ENCODE measurements at regions not wholly inside any gene's neighbourhood (a gene's known extent, or its start where the extent isn't known, plus 50 kb on each side); places are given as distances from the start of the nearest gene placed in this dataset.

DNA sequence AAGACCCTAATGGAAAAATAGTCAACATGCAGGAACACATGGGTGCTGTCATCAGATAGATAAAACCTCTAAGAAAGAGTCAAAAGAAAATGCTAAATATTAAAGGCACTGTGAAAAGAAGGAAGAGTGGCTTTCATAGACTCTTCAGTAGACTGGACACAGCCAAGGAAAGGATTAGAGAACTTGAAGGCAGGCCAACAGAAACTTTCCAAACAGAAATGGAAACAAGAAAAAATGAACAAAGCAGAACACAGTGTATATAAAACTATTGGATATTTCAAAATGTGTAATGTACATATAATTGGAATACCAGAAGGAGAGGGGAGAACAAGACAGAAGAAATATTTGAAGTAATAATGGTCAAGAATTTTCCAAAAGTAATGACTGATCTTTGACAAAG, 431.9 kb downstream of the MATN1 start:
- H3K4me3 Mint-ChIP-seq = no peak overlapping the region
- H3K27ac Mint-ChIP-seq = no peak overlapping the region
- peaks cover 20% of the 10 kb centered on the region for H3K27me3 Mint-ChIP-seq
- no peaks in the 10 kb centered on the region for H3K4me1 Mint-ChIP-seq
- H3K9me3 Mint-ChIP-seq = no peaks in the 10 kb centered on the region
- no peaks in the 10 kb centered on the region for H3K36me3 Mint-ChIP-seq

DNA sequence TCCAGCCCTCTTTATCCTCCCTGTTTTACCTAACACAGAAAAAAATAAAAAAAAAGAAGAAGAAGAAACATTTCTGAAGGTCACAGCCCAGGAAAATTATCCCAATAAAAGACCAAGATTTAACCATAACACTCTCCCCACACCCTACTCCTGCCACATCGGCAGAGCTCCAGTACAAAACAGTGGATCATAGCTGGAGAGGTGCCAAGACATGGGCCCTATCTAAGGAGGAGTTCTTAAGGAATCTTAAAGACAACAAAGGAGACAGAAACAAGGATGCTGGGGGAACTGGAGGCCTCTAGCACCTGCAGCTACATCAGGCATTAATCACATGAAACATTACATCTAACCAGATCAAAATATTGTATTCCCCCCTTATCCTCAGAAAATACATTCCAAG, 432.8 kb downstream of the MATN1 start:
- Mint-ChIP-seq H3K9me3 (no peaks in the 10 kb centered on the region), H3K4me1 (no peaks in the 10 kb centered on the region), H3K4me3 (no peak overlapping the region), H3K36me3 (no peaks in the 10 kb centered on the region), H3K27me3 (peaks cover 19% of the 10 kb centered on the region), H3K27ac (no peak overlapping the region)

DNA sequence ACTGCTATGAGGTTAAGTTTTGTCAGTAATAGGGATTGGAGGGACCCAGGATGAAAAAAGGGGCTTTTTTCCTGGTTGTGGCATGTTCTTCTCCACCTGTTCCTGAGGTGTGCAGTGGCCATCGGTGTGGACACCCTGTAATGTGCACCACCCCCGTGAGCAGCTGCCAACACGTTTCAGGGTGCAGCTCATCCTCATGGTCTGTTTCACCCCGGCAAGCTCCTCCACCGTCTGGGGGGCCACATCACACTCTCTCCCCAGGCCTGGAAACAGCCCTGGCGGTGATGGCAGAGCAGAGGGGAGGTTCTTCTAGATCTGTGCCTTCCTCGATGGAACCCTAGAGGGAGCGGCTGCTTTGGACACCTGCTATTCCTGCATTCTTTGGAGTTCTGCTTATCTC, 435.4 kb downstream of the MATN1 start:
- Mint-ChIP-seq H3K9me3 (no peaks in the 10 kb centered on the region), H3K4me1 (peaks cover 5% of the 10 kb centered on the region), H3K27me3 (peaks cover 18% of the 10 kb centered on the region), H3K36me3 (no peaks in the 10 kb centered on the region), H3K27ac (no peak overlapping the region), H3K4me3 (no peak overlapping the region)

DNA sequence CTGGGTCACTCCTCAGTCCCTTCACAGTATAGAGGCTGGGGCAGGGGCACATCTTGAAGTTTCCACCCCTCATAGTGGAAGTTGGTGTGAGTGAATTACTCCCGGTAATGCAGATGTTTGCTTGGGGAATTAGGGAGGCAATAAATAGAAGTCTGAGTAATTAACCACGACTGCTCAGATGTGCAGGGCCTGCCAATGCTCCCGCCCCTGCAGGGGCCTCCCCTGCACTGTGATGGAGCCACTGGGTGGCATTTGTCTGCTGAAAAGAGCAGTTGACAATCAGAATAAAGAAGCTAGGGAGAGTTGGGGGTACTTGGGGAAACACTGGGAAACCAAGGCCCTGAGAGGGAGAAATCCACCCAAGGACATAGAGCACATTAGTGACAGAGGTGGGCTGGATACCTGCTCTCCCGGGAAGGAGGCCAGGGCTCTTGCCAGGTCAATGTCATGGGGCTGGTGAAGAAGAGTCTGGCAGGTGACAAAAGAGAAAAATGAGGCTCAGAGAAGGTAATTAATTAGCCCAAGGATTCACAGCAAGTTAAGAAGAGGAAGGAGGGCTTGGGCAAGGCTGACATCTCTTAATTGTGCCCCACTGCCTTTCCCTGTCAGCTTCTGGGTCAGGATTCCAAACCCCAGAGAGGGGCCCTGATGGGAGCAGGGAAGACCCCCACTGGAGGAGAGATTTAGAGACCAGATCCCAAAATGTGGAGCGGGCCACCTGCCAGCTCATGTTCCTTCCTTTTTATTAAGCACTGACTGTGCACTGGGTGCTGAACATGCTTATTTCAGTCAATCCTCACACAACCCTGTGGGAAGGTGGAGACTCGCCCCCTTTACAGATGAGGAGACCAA, 436.2 kb downstream of the MATN1 start:
- Mint-ChIP-seq H3K36me3 (no peaks in the 10 kb centered on the region), H3K27ac (no peak overlapping the region), H3K4me1 (peaks cover 10% of the 10 kb centered on the region), H3K4me3 (no peak overlapping the region), H3K27me3 (peaks cover 15% of the 10 kb centered on the region), H3K9me3 (no peaks in the 10 kb centered on the region)

DNA sequence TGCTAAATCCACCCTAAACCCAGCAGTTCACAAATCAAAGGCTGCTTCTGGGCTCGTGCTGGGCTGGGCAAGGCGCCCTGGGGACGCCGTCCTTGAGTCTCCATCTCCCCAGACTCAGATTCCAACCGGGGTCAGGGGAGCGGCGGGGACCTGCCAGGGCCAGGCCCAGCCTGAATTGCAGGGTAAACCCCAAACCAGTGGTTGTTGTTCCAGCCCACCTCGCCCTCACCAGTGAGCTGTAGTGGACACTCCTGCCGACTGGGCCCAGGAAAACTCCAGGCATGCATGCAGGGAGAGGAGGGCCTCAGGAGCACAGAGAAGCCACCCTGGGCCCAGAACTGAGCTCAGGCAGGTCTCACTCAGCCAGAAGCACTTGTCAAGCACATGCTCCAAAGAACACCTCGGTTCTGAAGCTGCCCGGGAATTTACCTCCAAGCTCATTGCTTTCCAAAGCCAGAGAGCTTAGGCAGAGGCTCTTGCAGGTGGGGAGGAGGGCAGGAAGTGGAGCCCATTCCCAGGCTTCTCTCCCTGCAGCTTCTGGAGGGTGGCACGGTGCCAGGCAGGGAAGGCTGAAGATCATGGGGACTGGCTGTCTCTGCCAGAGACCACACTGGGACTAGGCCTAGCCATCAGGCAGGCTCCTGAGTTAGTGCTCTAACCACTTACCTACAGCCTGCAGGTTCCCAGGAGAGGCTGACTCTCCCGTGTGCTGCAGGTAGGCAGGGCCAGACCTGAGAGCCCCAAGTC, 437.0 kb downstream of the MATN1 start:
- Mint-ChIP-seq H3K4me3 (no peak overlapping the region), H3K36me3 (no peaks in the 10 kb centered on the region), H3K27ac (no peak overlapping the region)

DNA sequence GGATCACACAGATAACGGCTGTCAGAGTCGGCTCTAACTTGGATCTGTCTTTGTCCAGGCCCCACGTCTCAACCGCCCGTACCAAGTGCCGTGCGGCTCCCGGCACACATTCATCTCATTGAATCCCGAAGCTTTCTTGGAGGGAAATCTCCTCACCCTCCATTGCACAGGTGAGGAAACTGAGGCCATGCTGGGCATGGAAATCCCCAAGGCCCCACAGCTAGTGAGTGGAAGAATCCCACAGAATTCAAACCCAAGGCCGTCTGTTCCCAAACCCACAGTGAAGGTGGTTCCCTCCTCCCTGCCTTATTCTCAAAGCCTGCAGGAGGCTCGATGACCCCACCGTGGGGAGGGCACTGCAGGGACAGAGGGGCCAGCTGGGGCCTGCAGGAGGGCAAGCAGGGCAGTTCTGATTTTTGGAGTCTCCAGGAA, 437.9 kb downstream of the MATN1 start:
- no peaks in the 10 kb centered on the region for H3K36me3 Mint-ChIP-seq
- H3K9me3 Mint-ChIP-seq = no peaks in the 10 kb centered on the region
- no peak overlapping the region for H3K4me3 Mint-ChIP-seq
- H3K4me1 Mint-ChIP-seq = peaks cover 10% of the 10 kb centered on the region
- H3K27me3 Mint-ChIP-seq = peaks cover 6% of the 10 kb centered on the region
- H3K27ac Mint-ChIP-seq = no peak overlapping the region

More for the DNA sequence above, 437.0 kb downstream of the MATN1 start:
- Mint-ChIP-seq H3K4me1 (peaks cover 10% of the 10 kb centered on the region), H3K9me3 (no peaks in the 10 kb centered on the region), H3K27me3 (peaks cover 10% of the 10 kb centered on the region)

DNA sequence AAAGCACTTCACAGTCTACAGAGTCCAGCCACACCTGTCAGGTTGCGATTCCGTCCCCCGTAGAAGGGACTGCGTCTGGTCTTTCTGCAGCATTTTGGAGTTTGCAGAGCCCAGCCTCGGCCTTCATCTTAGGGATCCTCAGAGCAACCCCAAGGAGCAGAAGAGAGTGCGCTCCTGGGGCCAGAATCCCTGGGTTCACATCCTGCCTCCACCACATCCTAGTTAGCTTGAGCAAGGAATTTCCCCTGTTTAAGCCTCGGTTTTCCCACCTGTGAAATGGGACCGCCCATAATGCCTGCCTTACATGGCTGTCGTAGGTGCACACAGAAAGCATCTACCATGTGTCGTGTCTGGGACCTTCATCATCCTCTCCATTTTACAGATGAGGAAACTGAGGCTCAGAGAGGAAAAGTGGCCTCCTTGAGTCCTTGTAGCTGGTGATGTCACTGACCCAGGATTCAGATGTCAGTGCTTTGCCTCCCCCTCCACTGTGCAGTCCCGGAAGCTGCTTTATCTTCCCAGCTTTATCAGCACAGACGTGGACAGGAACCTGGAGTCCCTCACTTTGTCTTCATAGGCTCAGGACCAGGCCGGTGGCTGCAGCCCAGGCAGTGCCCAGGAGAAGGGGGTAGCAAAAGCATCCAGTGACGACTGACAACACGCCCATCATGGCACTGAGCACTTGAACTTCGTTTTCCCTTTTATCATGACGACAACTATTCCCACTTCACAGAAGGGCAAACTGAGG, 438.5 kb downstream of the MATN1 start:
- H3K36me3 Mint-ChIP-seq = no peaks in the 10 kb centered on the region
- H3K4me1 Mint-ChIP-seq = peaks cover 10% of the 10 kb centered on the region
- H3K4me3 Mint-ChIP-seq = no peak overlapping the region
- no peak overlapping the region for H3K27ac Mint-ChIP-seq
- peaks cover 4% of the 10 kb centered on the region for H3K27me3 Mint-ChIP-seq
- H3K9me3 Mint-ChIP-seq = no peaks in the 10 kb centered on the region

DNA sequence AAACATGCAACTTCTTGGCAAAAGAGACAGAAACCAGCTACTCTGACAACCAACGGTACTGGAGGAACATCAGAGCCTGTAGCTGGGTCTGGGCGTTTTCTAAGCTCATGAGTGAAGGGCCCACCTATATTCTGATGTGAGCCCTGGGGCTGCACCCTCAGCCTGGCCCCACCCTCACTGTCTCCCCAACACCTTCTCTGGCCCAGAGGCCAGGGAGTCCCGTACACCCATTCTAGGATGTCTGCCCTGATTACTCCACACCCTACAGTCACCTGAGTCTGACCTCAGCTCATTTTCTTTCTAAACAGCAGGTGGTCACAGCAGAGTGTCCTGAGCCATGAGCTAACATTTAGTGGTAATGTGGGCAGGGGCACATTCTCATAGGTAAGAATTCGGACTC, 439.2 kb downstream of the MATN1 start:
- H3K4me3 Mint-ChIP-seq = no peak overlapping the region
- no peak overlapping the region for H3K27ac Mint-ChIP-seq
- peaks cover 10% of the 10 kb centered on the region for H3K4me1 Mint-ChIP-seq
- no peaks in the 10 kb centered on the region for H3K36me3 Mint-ChIP-seq
- no peaks in the 10 kb centered on the region for H3K9me3 Mint-ChIP-seq
- peaks cover 4% of the 10 kb centered on the region for H3K27me3 Mint-ChIP-seq

DNA sequence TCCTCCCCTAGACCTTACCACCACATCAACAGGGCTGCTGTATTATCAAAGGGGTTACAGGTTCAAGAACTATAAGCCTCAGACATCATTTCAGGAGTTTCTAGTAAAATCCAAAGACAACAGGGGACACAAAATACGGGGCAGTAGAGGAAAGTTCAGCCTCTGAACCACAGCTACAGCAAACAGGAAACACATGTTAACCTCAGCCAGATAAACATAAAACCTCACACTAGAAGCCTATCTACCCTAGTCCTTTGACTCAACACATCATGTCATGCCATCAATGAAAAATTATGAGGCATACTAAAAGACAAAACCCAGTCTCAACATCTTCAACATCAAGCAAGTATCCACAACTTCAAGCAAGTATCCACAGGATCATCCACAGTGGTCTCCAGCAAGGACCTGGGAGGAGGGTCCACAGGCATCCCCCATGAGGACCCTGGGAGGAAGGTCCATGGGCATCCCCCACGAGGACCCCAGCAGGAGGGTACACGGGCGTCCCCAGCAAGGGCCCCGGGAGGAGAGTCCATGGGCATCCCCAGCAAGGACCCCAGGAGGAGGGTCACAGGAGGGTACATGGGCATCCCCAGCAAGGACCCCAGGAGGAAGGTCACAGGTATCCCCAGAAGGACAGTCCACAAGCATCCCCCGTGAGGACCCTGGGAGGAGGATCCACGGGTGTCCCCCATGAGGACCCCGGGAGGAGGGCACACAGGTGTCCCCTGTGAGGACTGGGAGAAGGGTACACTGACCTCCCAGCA, 440.0 kb downstream of the MATN1 start:
- Mint-ChIP-seq H3K36me3 (no peaks in the 10 kb centered on the region), H3K9me3 (no peaks in the 10 kb centered on the region), H3K4me3 (no peak overlapping the region), H3K27me3 (peaks cover 4% of the 10 kb centered on the region), H3K27ac (no peak overlapping the region), H3K4me1 (peaks cover 10% of the 10 kb centered on the region)

DNA sequence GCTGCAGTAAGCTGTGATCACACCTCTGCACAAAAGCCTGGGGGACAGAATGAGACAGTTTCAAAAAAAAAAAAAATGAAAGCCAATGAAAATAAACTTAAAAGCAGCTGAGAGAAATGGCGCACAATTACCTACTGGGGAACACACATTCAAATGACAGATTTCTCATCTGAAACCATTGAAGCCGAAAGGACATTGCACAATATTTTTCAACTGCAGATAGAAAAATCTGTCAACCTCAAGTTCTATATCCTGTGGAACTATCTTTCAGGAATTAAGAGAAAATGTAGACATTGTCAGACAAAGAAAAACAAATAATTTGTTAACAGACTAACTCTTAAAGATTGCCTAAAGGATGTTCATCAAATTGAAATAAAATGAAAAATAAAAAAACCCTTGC, 442.8 kb downstream of the MATN1 start:
- H3K4me3 Mint-ChIP-seq = no peak overlapping the region
- H3K9me3 Mint-ChIP-seq = no peaks in the 10 kb centered on the region
- peaks cover 10% of the 10 kb centered on the region for H3K4me1 Mint-ChIP-seq
- no peaks in the 10 kb centered on the region for H3K36me3 Mint-ChIP-seq
- H3K27me3 Mint-ChIP-seq = peaks cover 2% of the 10 kb centered on the region
- no peak overlapping the region for H3K27ac Mint-ChIP-seq

DNA sequence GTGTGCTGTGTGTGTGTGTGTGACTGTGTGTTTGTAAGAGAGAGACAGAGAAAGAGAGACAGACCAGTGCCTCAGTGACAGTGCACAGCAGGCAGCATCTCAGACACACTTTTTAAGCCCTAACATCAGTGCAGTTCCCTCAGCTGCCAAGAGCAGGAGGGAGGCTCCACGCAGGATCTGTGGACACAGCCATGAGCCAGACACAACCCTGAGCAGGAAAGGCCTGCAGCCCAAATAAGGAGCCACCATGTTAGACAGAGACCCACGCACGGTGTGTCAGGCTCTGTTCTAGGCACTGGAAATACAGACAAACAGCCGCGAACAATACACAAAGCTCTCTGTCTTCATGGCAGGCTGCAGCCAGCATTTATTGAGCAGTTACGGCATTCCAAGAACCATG, 445.5 kb downstream of the MATN1 start:
- Mint-ChIP-seq H3K9me3 (no peaks in the 10 kb centered on the region), H3K27ac (no peak overlapping the region), H3K27me3 (peaks cover 4% of the 10 kb centered on the region)

DNA sequence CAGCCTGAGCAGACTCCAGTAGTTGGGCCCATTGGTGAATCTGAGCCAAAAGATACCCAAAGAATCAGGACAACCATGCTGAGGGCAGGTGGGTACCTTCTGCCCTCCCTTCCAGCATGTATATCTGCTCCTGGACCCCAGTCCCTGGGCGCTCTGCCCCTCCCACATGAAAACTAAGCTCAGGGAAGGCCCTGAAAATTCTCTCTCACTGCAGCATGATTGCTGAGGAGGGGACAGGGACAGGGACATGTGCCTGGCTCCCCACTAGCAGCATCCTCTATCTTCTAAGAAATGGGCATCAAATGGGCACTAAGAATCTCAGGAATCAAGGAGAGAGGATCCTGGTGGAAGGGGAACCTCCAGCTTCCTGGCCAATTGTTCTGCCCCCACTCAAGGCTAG, 446.0 kb downstream of the MATN1 start:
- Mint-ChIP-seq H3K4me1 (peaks cover 3% of the 10 kb centered on the region), H3K36me3 (no peaks in the 10 kb centered on the region), H3K27ac (no peak overlapping the region), H3K9me3 (no peaks in the 10 kb centered on the region), H3K4me3 (no peak overlapping the region), H3K27me3 (peaks cover 4% of the 10 kb centered on the region)

More for the DNA sequence above, 445.5 kb downstream of the MATN1 start:
- H3K4me1 Mint-ChIP-seq = peaks cover 5% of the 10 kb centered on the region
- no peaks in the 10 kb centered on the region for H3K36me3 Mint-ChIP-seq
- H3K4me3 Mint-ChIP-seq = no peak overlapping the region

DNA sequence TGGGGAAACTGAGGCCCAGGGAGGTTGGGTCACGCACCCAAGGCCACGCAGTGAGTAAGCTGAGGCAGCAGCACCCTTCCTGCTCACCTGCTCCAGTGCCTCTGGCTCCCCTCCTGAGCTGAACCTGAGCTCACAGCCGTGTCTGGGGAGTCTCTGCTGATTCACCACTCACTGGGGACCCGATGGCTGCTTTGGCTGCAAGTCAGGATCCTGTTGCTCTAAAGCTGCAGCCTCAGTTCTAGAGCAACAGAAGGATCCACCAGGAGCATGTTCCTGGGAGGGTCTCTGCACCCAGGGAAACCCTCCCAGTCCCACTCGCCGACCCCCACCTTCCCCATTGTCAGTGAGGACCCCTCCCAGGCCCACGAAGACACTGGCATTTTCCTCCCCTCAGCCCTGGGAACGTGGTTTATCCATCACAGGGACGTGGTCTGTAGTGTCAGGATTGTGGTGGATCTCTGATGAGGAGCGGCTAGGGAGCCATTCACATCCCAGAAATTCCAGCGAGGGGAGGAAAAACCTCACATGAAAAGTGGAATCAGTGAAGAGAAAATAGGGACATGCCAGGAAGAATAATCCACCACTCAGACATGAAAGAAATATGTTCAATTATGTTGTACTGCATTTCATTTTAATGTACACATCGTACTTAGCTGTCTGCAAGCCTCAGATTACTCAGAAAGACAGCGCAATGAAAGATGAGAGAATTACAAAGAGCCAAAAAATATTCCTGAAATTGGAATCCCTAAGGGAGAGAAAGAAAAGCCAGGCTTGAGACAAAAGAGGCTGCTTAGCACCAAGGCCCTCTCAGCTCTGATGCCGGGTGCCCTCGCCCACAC, 447.2 kb downstream of the MATN1 start:
- Mint-ChIP-seq H3K27ac (no peak overlapping the region), H3K4me3 (no peak overlapping the region), H3K4me1 (no peaks in the 10 kb centered on the region), H3K27me3 (peaks cover 4% of the 10 kb centered on the region), H3K36me3 (no peaks in the 10 kb centered on the region), H3K9me3 (no peaks in the 10 kb centered on the region)

DNA sequence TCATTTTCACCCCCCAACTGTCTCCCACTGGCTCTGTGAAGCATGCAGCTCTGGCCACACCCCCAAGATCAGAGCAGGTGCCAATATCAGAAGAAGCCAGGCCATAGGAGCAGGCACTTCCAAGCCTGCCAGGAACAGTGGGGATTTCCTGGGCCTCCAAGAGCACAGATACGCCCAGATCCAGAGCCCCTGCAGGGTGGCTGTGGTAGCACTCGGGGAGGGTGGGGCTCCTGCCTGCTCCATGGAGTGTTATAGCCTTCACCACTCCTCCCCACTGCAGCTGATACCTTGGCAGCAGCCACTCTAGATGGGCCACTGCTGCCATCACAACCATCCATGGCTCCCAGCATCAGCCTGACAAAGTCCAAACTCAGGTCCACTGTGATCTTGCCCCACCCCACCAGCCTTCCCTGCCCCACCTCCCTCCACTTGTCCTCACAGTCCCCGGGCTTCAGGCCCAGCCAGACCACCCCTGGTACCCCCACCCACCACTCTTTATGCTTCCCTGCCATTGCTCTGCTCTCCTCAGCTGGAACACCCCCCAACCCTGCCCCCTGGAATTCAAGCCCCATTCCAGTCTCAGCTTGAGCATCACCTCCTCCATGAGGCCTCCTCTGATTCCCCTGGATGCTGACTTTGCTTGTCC, 448.3 kb downstream of the MATN1 start:
- Mint-ChIP-seq H3K4me1 (no peaks in the 10 kb centered on the region), H3K27me3 (peaks cover 4% of the 10 kb centered on the region), H3K27ac (no peak overlapping the region), H3K4me3 (no peak overlapping the region), H3K9me3 (no peaks in the 10 kb centered on the region), H3K36me3 (no peaks in the 10 kb centered on the region)
